ENCODE measurements at regions not wholly inside any gene's neighbourhood (a gene's known extent, or its start where the extent isn't known, plus 50 kb on each side); places are given as distances from the start of the nearest gene placed in this dataset.
"Not testable (repeated sequence)": the region's sequence is repeated elsewhere in the genome, so short reads cannot be mapped to it uniquely, and the experiment has no call there.

- DNase-seq (ENCODE audit: low read depth in 2 of 2) = no peak
Measured at GRCh38 chr4:151581570-151581969, 172.6 kb downstream of the FHIP1A start.

GRCh38 chr4:151582098-151582497, 173.1 kb downstream of the FHIP1A start:
- no peak for DNase-seq (ENCODE audit: low read depth in 2 of 2)
- H3K4me3 ChIP-seq (replicated peaks in 1 of 2; ENCODE audit: low read depth in 2 of 2, low read length in 2 of 2) = no peak overlapping the region
- no peak for TF ChIP-seq CTCF (IDR thresholded peaks at IDR 0.05; ENCODE audit: low read depth, low read length)

More at GRCh38 chr4:151581570-151581969, 172.6 kb downstream of the FHIP1A start:
- H3K4me3 ChIP-seq (replicated peaks in 1 of 2; ENCODE audit: low read depth in 2 of 2, low read length in 2 of 2) = no peak overlapping the region
- no peak for TF ChIP-seq CTCF (IDR thresholded peaks at IDR 0.05; ENCODE audit: low read depth, low read length)

- DNase-seq (ENCODE audit: low read depth in 2 of 2) = no peak
- H3K4me3 ChIP-seq (replicated peaks in 1 of 2; ENCODE audit: low read depth in 2 of 2, low read length in 2 of 2) = no peak overlapping the region
- no peak for TF ChIP-seq CTCF (IDR thresholded peaks at IDR 0.05; ENCODE audit: low read depth, low read length)
Measured at GRCh38 chr4:151583157-151583914, 174.4 kb downstream of the FHIP1A start.

GRCh38 chr4:151584101-151584500, 175.1 kb downstream of the FHIP1A start:
- TF ChIP-seq CTCF (IDR thresholded peaks at IDR 0.05; ENCODE audit: low read depth, low read length) = no peak
- DNase-seq (ENCODE audit: low read depth in 2 of 2) = no peak
- H3K4me3 ChIP-seq (replicated peaks in 1 of 2; ENCODE audit: low read depth in 2 of 2, low read length in 2 of 2) = no peak overlapping the region

GRCh38 chr4:151595629-151596028, 165.2 kb downstream of the GATB start:
- H3K4me3 ChIP-seq (replicated peaks in 1 of 2; ENCODE audit: low read depth in 2 of 2, low read length in 2 of 2); DNase-seq (ENCODE audit: low read depth in 2 of 2): not testable (repeated sequence)

- H3K4me3 ChIP-seq (replicated peaks in 1 of 2; ENCODE audit: low read depth in 2 of 2, low read length in 2 of 2); DNase-seq (ENCODE audit: low read depth in 2 of 2): not testable (repeated sequence)
Measured at GRCh38 chr4:151597691-151598090, 163.1 kb downstream of the GATB start.

GRCh38 chr4:151599863-151600262, 160.9 kb downstream of the GATB start:
- TF ChIP-seq CTCF (IDR thresholded peaks at IDR 0.05; ENCODE audit: low read depth, low read length) = no peak
- DNase-seq (ENCODE audit: low read depth in 2 of 2) = peak in 1 of 2 donors; percentile 11
- no peak overlapping the region for H3K4me3 ChIP-seq (replicated peaks in 1 of 2; ENCODE audit: low read depth in 2 of 2, low read length in 2 of 2)

- H3K4me3 ChIP-seq (replicated peaks in 1 of 2; ENCODE audit: low read depth in 2 of 2, low read length in 2 of 2) = no peak overlapping the region
- DNase-seq (ENCODE audit: low read depth in 2 of 2) = peak in 1 of 2 donors; percentile 16
- no peak for TF ChIP-seq CTCF (IDR thresholded peaks at IDR 0.05; ENCODE audit: low read depth, low read length)
Measured at GRCh38 chr4:151600432-151600831, 160.4 kb downstream of the GATB start.
